Endothelial cell of umbilical vein (primary cell): ENCODE measurements at regions not wholly inside any gene's neighbourhood (a gene's known extent, or its start where the extent isn't known, plus 50 kb on each side); places are given as distances from the start of the nearest gene placed in this dataset.

Experiments used
- BruUV-seq: library from RNA; stranded (reverse); fragments of 400-500 nt; replicated peaks from 2 replicates; lab custom pipeline; 2021; lab: Mats Ljungman, UMichigan
- CTCF ChIA-PET: fragments of 300-600, 350-600 bp; sonication (Branson Sonifier 250); formaldehyde crosslinking; loops from one replicate; lab custom pipeline; 2021; ENCODE audit warnings: antibody characterized with exemption, inconsistent platforms; lab: Charles Lee
- POLR2A ChIA-PET: fragments of 300-600, 350-600 bp; sonication (Branson Sonifier 250); formaldehyde crosslinking; loops from one replicate; lab custom pipeline; 2021; ENCODE audit warnings: antibody characterized with exemption, inconsistent platforms; lab: Charles Lee
- DNase-seq: peaks from one replicate; pipeline ENCODE4 v3.0.0-alpha.2; 2011; ENCODE audit warnings: low read depth, low spot score
- FAIRE-seq: peaks from 2 replicates; lab custom pipeline; 2011; peaks lifted over from hg19 to GRCh38; lab: Jason Lieb, UNC
- H2AFZ ChIP-seq: 2 replicates; pipeline ENCODE4 v1.6.0; 2012; ENCODE audit warnings: low read depth, low read length, control low read depth, inconsistent platforms
- H3K27ac ChIP-seq: 2 replicates; pipeline ENCODE4 v1.5.1; 2011; ENCODE audit warnings: low read depth, mild to moderate bottlenecking, control low read depth, low read length, moderate library complexity; ENCODE audit not compliant: insufficient read depth
- H3K27me3 ChIP-seq, 2 experiments: 2 replicates each; pipeline versions ENCODE4 v1.6.0 to v1.6.1; 2011; ENCODE audit warnings: low read length in 2 of 2, mixed read lengths in 1 of 2; ENCODE audit not compliant: control insufficient read depth in 2 of 2, insufficient read depth in 2 of 2
- H3K36me3 ChIP-seq, 2 experiments: 2 replicates in 1 of 2; 3 replicates in 1 of 2; pipeline ENCODE4 v1.5.1; 2011; ENCODE audit warnings: low read length in 2 of 2, mild to moderate bottlenecking in 1 of 2, moderate library complexity in 1 of 2; ENCODE audit not compliant: control insufficient read depth in 2 of 2, insufficient read depth in 2 of 2; ENCODE audit errors: extremely low read depth in 1 of 2
- H3K4me1 ChIP-seq: 3 replicates; pipeline ENCODE4 v1.5.1; 2011; ENCODE audit warnings: mild to moderate bottlenecking, low read length; ENCODE audit not compliant: control insufficient read depth, insufficient read depth; ENCODE audit errors: extremely low read depth
- H3K4me2 ChIP-seq: 2 replicates; pipeline ENCODE4 v1.6.1; 2011; ENCODE audit warnings: low read length, control low read depth, mixed read lengths; ENCODE audit not compliant: insufficient read depth
- H3K4me3 ChIP-seq, 3 experiments: fragments of 200-600 bp in 1 of 3; sonication (generic), shearing (Covaris generic) in 1 of 3; replicated peaks in 1 of 3; 2 replicates each; pipeline ENCODE4 v1.5.1; 2011 to 2016; ENCODE audit warnings: control low read depth in 3 of 3, low read length in 3 of 3, mild to moderate bottlenecking in 2 of 3, inconsistent platforms in 1 of 3, low read depth in 1 of 3, moderate library complexity in 1 of 3; ENCODE audit not compliant: insufficient read depth in 1 of 3
- H3K79me2 ChIP-seq: 2 replicates; pipeline ENCODE4 v1.6.0; 2012; ENCODE audit warnings: low read length, inconsistent platforms; ENCODE audit not compliant: control insufficient read depth, insufficient read depth
- H3K9ac ChIP-seq: replicated peaks from 2 replicates; pipeline ENCODE3; 2011; ENCODE audit warnings: low read length, control low read depth; ENCODE audit not compliant: insufficient read depth; ENCODE audit errors: extremely low read depth
- H3K9me1 ChIP-seq: replicated peaks from 3 replicates; pipeline ENCODE4 v1.6.0; 2011; ENCODE audit warnings: mild to moderate bottlenecking, low read length; ENCODE audit not compliant: control insufficient read depth, insufficient read depth; ENCODE audit errors: extremely low read depth
- H3K9me3 ChIP-seq: replicated peaks from 2 replicates; pipeline ENCODE4 v1.5.1; 2012; ENCODE audit warnings: low read length, inconsistent platforms; ENCODE audit not compliant: control insufficient read depth, insufficient read depth
- H4K20me1 ChIP-seq: replicated peaks from 2 replicates; pipeline ENCODE3; 2011; ENCODE audit warnings: mild to moderate bottlenecking, low read length; ENCODE audit not compliant: control insufficient read depth, insufficient read depth; ENCODE audit errors: extremely low read depth
- EZH2 ChIP-seq: IDR thresholded peaks from 2 replicates; pipeline ENCODE4 v1.6.1; 2012; ENCODE audit warnings: borderline replicate concordance, low read depth, mild to moderate bottlenecking, moderate library complexity, low read length, inconsistent platforms; ENCODE audit not compliant: severe bottlenecking
- FOS ChIP-seq: IDR thresholded peaks from 2 replicates; pipeline ENCODE4 v1.6.1; 2011; ENCODE audit warnings: mild to moderate bottlenecking, low read length, moderate library complexity, borderline replicate concordance; ENCODE audit not compliant: insufficient read depth
- GATA2 ChIP-seq: IDR thresholded peaks from 2 replicates; pipeline ENCODE4 v1.7.0; 2011; ENCODE audit warnings: low read depth, mild to moderate bottlenecking, moderate library complexity, mixed read lengths, low read length; ENCODE audit not compliant: insufficient read length, insufficient read depth
- JUN ChIP-seq: IDR thresholded peaks from 2 replicates; pipeline ENCODE4 v1.6.1; 2011; ENCODE audit warnings: borderline replicate concordance, low read depth; ENCODE audit not compliant: insufficient read length, insufficient read depth
- MYC ChIP-seq: IDR thresholded peaks from one replicate; pipeline ENCODE4 v1.6.1; 2011; ENCODE audit warnings: mild to moderate bottlenecking, low read depth, low read length
- POLR2A ChIP-seq: IDR thresholded peaks from 2 replicates; pipeline ENCODE4 v1.6.1; 2012; ENCODE audit warnings: low read depth, mild to moderate bottlenecking, control low read depth, low read length
- POLR2AphosphoS5 ChIP-seq: IDR thresholded peaks from 2 replicates; pipeline ENCODE4 v1.6.1; 2012; ENCODE audit warnings: low read depth, mild to moderate bottlenecking, control low read depth, low read length, moderate library complexity; ENCODE audit not compliant: insufficient read depth
- dilution Hi-C: fragments of 300-500 bp; cut with MboI; formaldehyde crosslinking; loops from one replicate; pipeline ENCODE4 v1.15.0; 2019; ENCODE audit warnings: low sequenced_read_pairs; ENCODE audit not compliant: extremely low pct_ligation_motif_present
- intact Hi-C: fragments of 100-400 bp; cut with micrococcal nuclease; formaldehyde crosslinking; loops from one replicate; pipeline ENCODE4 v1.10.0; 2022
- TF ChIP-seq, protein P1 (sequence below), 2 donors: IDR thresholded peaks; 1 replicate in 1 of 2; 2 replicates in 1 of 2; pipeline ENCODE4 v1.5.1; 2011; ENCODE audit warnings: low read length in 2 of 2, mild to moderate bottlenecking in 2 of 2, moderate library complexity in 2 of 2, control low read depth in 1 of 2, inconsistent platforms in 1 of 2, low read depth in 1 of 2; ENCODE audit not compliant: insufficient read depth in 1 of 2; ENCODE audit errors: extremely low read depth in 1 of 2
- TF ChIP-seq, protein P2 (sequence below): IDR thresholded peaks from 2 replicates; pipeline ENCODE4 v1.6.1; 2011; ENCODE audit not compliant: insufficient read depth, insufficient read length

DNA sequence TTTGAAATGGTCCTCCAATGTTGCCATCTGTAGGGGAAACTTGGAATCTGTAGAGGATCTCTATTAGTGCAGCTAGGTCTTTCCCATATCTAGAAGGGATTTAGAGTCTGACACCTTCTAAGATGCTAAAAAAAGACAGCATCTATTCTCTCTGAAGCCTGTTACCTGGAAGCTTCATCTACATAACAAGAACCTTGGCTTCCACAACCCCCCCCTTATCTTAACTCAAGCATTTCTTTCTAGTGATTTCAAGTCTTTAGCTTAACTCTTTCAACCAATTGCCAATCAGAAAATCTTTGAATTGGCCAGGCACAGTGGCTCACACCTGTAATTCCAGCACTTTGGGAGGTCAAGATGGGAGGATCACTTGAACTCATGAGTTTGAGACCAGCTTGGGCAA is 543.3 kb downstream of the TRHDE start:
- ChIA-PET CTCF (no interaction called here), POLR2A (no interaction called here)
- no peak overlapping the region for H3K4me2 ChIP-seq
- H3K79me2 ChIP-seq: no peaks in the 10 kb centered on the region
- no peaks in the 10 kb centered on the region for H3K27me3 ChIP-seq
- H4K20me1 ChIP-seq: no peaks in the 10 kb centered on the region
- intact Hi-C loops: no loop called here
- FAIRE-seq (no peak), DNase-seq (no peak)
- no peaks in the 10 kb centered on the region for H3K4me1 ChIP-seq
- no peaks in the 10 kb centered on the region for H3K9me1 ChIP-seq
- dilution Hi-C loops: no loop called here
- no peaks in the 10 kb centered on the region for H3K36me3 ChIP-seq
- H3K27ac ChIP-seq: no peak overlapping the region
- TF ChIP-seq FOS: no peak
- TF ChIP-seq GATA2: no peak
- no peak for TF ChIP-seq EZH2
- no peak for TF ChIP-seq JUN
- TF ChIP-seq, protein P1, sequence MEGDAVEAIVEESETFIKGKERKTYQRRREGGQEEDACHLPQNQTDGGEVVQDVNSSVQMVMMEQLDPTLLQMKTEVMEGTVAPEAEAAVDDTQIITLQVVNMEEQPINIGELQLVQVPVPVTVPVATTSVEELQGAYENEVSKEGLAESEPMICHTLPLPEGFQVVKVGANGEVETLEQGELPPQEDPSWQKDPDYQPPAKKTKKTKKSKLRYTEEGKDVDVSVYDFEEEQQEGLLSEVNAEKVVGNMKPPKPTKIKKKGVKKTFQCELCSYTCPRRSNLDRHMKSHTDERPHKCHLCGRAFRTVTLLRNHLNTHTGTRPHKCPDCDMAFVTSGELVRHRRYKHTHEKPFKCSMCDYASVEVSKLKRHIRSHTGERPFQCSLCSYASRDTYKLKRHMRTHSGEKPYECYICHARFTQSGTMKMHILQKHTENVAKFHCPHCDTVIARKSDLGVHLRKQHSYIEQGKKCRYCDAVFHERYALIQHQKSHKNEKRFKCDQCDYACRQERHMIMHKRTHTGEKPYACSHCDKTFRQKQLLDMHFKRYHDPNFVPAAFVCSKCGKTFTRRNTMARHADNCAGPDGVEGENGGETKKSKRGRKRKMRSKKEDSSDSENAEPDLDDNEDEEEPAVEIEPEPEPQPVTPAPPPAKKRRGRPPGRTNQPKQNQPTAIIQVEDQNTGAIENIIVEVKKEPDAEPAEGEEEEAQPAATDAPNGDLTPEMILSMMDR (IDR thresholded peaks at IDR 0.05; ENCODE audit: extremely low read depth in 1 of 2, insufficient read depth in 1 of 2, low read depth in 1 of 2, low read length in 2 of 2): no peak
- TF ChIP-seq MYC: no peak
- TF ChIP-seq POLR2AphosphoS5: no peak
- TF ChIP-seq, protein P2, sequence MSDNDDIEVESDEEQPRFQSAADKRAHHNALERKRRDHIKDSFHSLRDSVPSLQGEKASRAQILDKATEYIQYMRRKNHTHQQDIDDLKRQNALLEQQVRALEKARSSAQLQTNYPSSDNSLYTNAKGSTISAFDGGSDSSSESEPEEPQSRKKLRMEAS: no peak
- no peak for TF ChIP-seq POLR2A
- H3K4me3 ChIP-seq: no peak overlapping the region
- no peak overlapping the region for H3K9ac ChIP-seq
- H2AFZ ChIP-seq: no peak overlapping the region
- BruUV-seq: no TSS peak
- H3K9me3 ChIP-seq: no peaks in the 10 kb centered on the region
